ENCODE measurements at regions not wholly inside any gene's neighbourhood (a gene's known extent, or its start where the extent isn't known, plus 50 kb on each side); places are given as distances from the start of the nearest gene placed in this dataset.

GRCh38 chr21:36646011-36646410 is 52.9 kb upstream of the SIM2 start:
- H3K9me2 ChIP-seq (replicated peaks; ENCODE audit: low read depth, low read length): no peaks in the 10 kb centered on the region
- no peaks in the 10 kb centered on the region for H3K27me3 ChIP-seq (ENCODE audit: insufficient read depth, low read length, poor library complexity, severe bottlenecking)
- H3K9me3 ChIP-seq (ENCODE audit: insufficient read depth, low read depth, low read length): no peaks in the 10 kb centered on the region
- no peak overlapping the region for H3K9ac ChIP-seq (ENCODE audit: low read depth, low read length, poor library complexity, severe bottlenecking)
- no peaks in the 10 kb centered on the region for H3F3A ChIP-seq (ENCODE audit: low read depth)
- no peak overlapping the region for H3K4me3 ChIP-seq (ENCODE audit: low read length, poor library complexity, severe bottlenecking)
- no peaks in the 10 kb centered on the region for H3K79me2 ChIP-seq (ENCODE audit: insufficient read depth, low read length)
- H3K36me3 ChIP-seq (ENCODE audit: insufficient read depth, low read length): no peaks in the 10 kb centered on the region
- no peak overlapping the region for H3K4me2 ChIP-seq (ENCODE audit: low read depth, low read length, poor library complexity, severe bottlenecking)
- H3K4me1 ChIP-seq (ENCODE audit: insufficient read depth, low read length, poor library complexity, severe bottlenecking): peaks cover 1% of the 10 kb centered on the region
- no peak overlapping the region for H2AFZ ChIP-seq (ENCODE audit: low read length)
- TF ChIP-seq CTCF (conservative IDR thresholded peaks at IDR 0.05; ENCODE audit: low read length) (no peak), EZH2phosphoT487 (IDR thresholded peaks at IDR 0.05; ENCODE audit: borderline replicate concordance) (no peak)
- H4K20me1 ChIP-seq (ENCODE audit: insufficient read depth, low read length, poor library complexity, severe bottlenecking): no peaks in the 10 kb centered on the region

GRCh38 chr21:36646645-36647044 is 52.3 kb upstream of the SIM2 start:
- Histone ChIP-seq H3K27me3 (ENCODE audit: insufficient read depth, low read length, poor library complexity, severe bottlenecking) (no peaks in the 10 kb centered on the region), H3K36me3 (ENCODE audit: insufficient read depth, low read length) (no peaks in the 10 kb centered on the region), H3K9me3 (ENCODE audit: insufficient read depth, low read depth, low read length) (no peaks in the 10 kb centered on the region), H3F3A (ENCODE audit: low read depth) (no peaks in the 10 kb centered on the region), H3K79me2 (ENCODE audit: insufficient read depth, low read length) (no peaks in the 10 kb centered on the region), H3K4me2 (ENCODE audit: low read depth, low read length, poor library complexity, severe bottlenecking) (no peak overlapping the region), H4K20me1 (ENCODE audit: insufficient read depth, low read length, poor library complexity, severe bottlenecking) (no peaks in the 10 kb centered on the region), H2AFZ (ENCODE audit: low read length) (no peak overlapping the region), H3K9ac (ENCODE audit: low read depth, low read length, poor library complexity, severe bottlenecking) (no peak overlapping the region), H3K4me1 (ENCODE audit: insufficient read depth, low read length, poor library complexity, severe bottlenecking) (no peaks in the 10 kb centered on the region), H3K4me3 (ENCODE audit: low read length, poor library complexity, severe bottlenecking) (no peak overlapping the region), H3K9me2 (replicated peaks; ENCODE audit: low read depth, low read length) (no peaks in the 10 kb centered on the region)
- TF ChIP-seq EZH2phosphoT487 (IDR thresholded peaks at IDR 0.05; ENCODE audit: borderline replicate concordance) (no peak), CTCF (conservative IDR thresholded peaks at IDR 0.05; ENCODE audit: low read length) (no peak)

DNA sequence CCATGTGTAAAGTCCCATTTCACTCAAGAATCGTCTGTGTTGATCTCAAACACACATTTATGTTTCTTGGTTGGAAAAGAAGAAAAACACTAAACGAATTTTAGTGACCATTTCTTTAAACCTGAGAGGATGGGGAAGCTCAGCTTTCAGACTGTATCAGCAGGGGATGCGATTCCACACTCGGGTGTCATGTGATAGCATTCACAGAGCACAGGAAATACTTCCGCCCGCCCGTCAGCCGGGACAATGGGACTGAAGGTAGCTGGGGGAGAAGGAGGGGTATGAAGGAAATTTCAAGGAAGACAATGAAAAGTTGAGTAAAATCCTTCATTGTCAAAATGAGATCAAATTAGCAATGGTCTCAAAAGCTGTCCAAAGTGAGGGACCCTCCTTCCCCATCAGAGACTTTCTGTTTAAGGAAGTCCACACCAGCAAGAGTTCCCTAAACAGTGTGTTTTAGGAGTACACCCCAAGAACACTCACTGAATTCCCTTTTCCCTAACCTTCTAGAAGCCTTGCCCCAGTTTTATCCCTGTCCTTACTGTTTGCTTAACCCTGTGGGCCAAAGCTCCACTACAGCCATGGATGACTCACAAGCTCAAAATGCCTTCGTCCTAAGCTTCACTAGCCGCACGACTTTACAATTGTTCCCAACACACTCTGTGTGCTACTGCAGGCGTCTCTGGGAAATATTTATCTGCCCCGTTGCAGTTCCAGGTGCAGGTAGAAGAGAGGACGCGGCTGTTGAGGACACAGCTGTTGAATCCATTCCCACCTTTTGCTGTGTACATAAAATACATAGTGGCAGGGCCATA is 51.4 kb upstream of the SIM2 start:
- H4K20me1 ChIP-seq (ENCODE audit: insufficient read depth, low read length, poor library complexity, severe bottlenecking): no peaks in the 10 kb centered on the region
- no peak overlapping the region for H3K4me2 ChIP-seq (ENCODE audit: low read depth, low read length, poor library complexity, severe bottlenecking)
- H3K4me3 ChIP-seq (ENCODE audit: low read length, poor library complexity, severe bottlenecking): no peak overlapping the region
- no peak overlapping the region for H3K9ac ChIP-seq (ENCODE audit: low read depth, low read length, poor library complexity, severe bottlenecking)
- H3K79me2 ChIP-seq (ENCODE audit: insufficient read depth, low read length): no peaks in the 10 kb centered on the region
- TF ChIP-seq CTCF (conservative IDR thresholded peaks at IDR 0.05; ENCODE audit: low read length) (no peak), EZH2phosphoT487 (IDR thresholded peaks at IDR 0.05; ENCODE audit: borderline replicate concordance) (no peak)
- H3K36me3 ChIP-seq (ENCODE audit: insufficient read depth, low read length): no peaks in the 10 kb centered on the region
- H3K27me3 ChIP-seq (ENCODE audit: insufficient read depth, low read length, poor library complexity, severe bottlenecking): no peaks in the 10 kb centered on the region
- H3F3A ChIP-seq (ENCODE audit: low read depth): no peaks in the 10 kb centered on the region
- no peaks in the 10 kb centered on the region for H3K4me1 ChIP-seq (ENCODE audit: insufficient read depth, low read length, poor library complexity, severe bottlenecking)
- no peaks in the 10 kb centered on the region for H3K9me3 ChIP-seq (ENCODE audit: insufficient read depth, low read depth, low read length)
- no peaks in the 10 kb centered on the region for H3K9me2 ChIP-seq (replicated peaks; ENCODE audit: low read depth, low read length)
- H2AFZ ChIP-seq (ENCODE audit: low read length): no peak overlapping the region
